GM19438 (cell line): ENCODE measurements at regions not wholly inside any gene's neighbourhood (a gene's known extent, or its start where the extent isn't known, plus 50 kb on each side); places are given as distances from the start of the nearest gene placed in this dataset.
"Not testable (repeated sequence)": the region's sequence is repeated elsewhere in the genome, so short reads cannot be mapped to it uniquely, and the experiment has no call there.

ENCODE experiments used
- ATAC-seq: cut with Tn5 transposase; IDR thresholded peaks from one replicate; pipeline ENCODE4 v1.9.1; 2021; ENCODE audit warnings: low read depth; ENCODE audit not compliant: unreplicated experiment

DNA sequence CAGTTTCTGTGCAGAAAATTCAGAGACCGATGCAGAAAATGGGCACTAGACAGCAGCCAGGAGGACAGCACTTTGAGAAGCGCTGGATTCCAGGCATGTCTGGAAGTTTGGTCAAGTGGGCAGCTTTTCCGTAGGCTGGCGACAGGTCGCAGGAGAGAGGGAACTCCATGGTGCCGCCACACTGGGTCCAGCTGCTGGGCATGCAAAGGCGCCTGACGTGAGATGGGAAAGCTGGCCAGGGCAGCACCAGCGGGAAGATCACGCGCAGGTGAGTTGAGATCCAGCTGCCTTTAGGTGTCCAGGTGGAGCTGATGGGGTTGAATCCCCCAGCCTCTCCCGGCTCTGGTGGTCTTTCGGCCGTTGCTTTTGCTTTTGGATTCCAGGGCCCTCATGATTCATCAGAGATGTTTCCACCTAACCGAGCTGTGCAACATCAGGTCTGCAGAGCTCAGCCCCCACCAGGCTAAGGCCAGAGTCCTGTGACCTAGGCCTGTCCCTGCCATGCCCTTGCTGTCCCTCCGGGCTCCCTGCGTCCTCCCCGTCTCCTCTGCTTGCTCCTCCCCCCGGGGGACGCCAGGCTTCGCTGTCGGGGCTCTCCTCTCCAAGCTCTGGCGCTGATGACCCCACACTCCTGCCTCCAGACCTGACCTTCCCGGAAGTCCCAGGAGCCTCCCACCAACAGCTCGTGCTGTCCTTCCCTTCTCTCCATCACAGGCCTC lies 1001.7 kb downstream of the BRD1 start:
- no peak for ATAC-seq

DNA sequence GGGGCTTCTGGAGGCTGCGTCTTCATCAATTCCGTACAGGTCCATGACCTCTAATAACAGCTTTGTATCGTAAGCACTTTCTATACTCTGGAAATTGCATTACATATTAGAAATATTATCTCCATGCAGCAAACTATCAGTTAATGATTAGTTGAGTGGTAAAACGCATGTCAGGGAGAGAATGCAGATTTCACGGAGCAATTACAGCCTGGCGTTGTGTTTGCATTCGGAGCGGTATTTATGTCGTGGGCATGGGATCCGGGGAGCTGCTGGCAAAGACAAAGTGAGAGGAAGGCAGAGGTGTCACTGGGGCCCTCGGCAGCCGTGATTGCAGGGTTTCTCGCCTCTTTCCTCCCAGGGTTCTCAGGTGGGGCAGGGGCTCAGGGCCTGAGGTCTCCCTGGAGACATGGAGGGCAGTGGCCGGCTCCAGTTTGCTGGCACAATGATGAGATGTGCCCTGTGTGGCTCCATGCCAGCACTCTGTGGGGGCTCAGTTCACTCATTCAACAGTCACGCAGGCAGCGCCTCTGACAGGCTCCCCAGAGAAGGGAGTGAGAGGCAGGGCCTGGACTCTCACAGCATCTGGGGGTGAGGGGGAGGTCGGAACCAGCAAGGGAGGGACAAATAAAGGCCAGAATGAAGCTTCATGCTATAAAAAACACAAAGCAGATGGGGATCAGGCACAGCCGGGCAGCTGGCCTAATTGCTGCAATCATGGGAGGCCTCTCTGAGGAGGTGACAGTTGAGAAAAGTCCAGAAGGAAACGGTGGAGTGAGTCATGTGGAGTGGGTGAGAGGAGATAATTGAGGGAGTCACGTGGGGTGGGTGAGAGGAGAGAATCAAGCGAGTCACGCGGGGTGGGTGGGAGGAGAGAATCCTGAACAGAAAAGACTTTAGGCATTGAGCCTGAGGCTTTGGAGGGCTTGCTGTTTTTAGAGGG lies 1002.7 kb downstream of the BRD1 start:
- no peak for ATAC-seq

- no peak for ATAC-seq
These were observed 1003.7 kb downstream of the BRD1 start for GRCh38 chr22:48823941-48824340.

DNA sequence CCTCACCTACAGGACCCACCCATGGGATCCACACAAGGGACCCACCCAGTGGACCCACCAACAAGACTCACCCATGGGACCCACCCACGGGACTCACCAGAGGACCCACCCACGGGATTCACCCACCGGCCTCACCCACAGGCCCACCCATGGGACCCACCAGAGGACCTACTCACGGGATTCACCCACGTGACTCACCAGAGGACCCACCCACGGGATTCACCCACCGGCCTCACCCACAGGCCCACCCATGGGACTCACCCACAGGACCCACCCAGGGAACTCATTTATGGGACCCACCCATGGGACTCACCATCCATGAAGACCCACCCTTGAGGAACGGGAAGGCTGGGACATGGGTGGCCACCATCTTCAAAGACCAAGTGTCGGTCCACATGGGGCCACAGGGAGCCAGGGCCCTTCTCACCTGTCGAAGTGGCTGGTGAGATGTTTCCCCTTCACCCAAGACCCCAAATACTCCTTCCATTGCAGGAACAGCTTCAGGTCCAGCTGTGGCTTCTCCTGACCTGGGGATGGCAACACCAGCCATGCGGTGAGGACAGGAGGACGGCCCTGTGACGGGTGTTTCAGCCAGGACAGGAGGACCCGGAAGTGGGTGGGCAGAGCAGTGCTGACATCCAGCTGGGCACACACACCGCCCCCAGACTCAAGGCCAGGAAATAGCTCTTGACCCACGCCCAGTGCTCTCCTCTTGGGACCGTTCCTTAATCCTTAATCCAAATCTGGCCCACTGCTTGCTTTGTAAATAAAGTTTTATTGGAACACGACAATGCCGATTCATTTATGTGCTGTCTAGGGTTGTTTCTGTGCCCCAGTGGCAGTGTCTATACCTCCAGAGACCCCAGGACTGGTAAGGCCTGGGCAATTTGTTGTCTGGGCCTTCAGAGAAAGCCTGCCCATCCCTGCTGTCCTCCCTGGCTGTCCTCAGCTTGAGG lies 1005.1 kb downstream of the BRD1 start:
- no peak for ATAC-seq

GRCh38 chr22:48821727-48822126 lies 1005.9 kb downstream of the BRD1 start:
- no peak for ATAC-seq

DNA sequence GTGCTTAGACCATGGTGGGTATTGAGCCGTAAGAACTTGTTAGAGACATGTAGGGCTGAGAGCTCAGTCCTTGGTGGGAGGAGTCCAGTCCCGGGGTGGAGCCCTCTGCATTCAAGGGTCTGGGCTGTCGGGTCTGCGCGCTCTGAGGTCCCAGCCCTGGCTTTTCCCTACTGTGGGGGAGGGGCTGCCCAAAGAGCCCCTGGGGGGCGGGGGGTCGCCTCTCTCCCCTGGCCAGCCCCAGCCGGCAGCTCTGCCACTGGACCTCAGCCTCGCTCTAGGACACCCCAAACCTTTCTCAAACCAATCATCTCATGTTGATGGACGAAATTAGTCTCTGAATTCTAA lies 1006.4 kb downstream of the BRD1 start:
- ATAC-seq = no peak

DNA sequence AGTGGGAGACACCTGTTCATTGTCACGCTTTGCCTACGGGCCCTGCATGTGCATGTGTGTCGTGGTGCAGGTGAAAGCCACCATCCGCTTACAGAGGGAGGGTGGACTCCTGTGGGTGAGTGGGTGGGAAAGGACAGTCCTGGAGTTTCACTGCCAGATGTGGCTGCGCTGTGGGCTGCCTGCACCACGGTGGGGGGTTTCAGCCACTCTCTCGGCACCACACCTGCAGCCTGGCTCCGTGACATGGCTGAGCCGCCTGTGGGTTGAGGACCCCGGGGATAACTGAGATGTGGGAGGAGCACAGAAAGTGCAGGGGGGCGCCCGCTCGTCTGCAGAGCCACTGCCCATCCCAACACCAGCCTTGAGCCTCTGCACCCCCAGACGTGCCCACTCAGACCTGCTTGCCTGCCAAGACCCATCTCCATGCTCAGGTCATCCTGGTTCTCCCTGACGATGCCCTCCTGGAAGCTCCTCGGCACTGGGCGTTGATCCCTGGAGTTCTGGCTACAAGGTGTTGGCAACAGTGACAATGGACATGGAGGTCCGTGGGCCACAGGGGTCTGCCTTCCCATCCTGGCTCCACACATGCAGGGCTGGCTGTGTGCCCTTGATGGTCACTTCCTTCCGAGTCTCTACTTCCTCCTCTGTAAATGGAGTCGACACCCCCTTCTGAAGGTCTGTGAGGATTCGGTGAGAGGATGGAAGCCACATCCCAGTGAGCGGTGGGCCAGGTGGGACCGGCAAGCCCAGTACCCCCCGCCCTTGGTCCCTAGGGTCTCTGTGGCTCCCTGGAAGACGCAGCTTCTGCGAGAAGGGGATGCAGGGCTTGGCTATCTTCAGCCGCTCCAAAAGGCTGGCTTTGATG lies 1007.0 kb downstream of the BRD1 start:
- no peak for ATAC-seq

GRCh38 chr22:48819961-48820360 lies 1007.7 kb downstream of the BRD1 start:
- no peak for ATAC-seq

GRCh38 chr22:48819232-48819631 lies 1008.4 kb downstream of the BRD1 start:
- no peak for ATAC-seq

GRCh38 chr22:48817491-48817890 lies 1010.2 kb downstream of the BRD1 start:
- ATAC-seq = not testable (repeated sequence)

- no peak for ATAC-seq
These were observed 1015.8 kb downstream of the BRD1 start for GRCh38 chr22:48811885-48812284.

- no peak for ATAC-seq
These were observed 1019.4 kb downstream of the BRD1 start for GRCh38 chr22:48808038-48808960.

- no peak for ATAC-seq
These were observed 1020.5 kb downstream of the BRD1 start for GRCh38 chr22:48807155-48807554.

- no peak for ATAC-seq
These were observed 1021.4 kb downstream of the BRD1 start for GRCh38 chr22:48806227-48806781.

GRCh38 chr22:48805516-48805915 lies 1022.2 kb downstream of the BRD1 start:
- no peak for ATAC-seq

GRCh38 chr22:48804811-48805301 lies 1022.8 kb downstream of the BRD1 start:
- no peak for ATAC-seq

DNA sequence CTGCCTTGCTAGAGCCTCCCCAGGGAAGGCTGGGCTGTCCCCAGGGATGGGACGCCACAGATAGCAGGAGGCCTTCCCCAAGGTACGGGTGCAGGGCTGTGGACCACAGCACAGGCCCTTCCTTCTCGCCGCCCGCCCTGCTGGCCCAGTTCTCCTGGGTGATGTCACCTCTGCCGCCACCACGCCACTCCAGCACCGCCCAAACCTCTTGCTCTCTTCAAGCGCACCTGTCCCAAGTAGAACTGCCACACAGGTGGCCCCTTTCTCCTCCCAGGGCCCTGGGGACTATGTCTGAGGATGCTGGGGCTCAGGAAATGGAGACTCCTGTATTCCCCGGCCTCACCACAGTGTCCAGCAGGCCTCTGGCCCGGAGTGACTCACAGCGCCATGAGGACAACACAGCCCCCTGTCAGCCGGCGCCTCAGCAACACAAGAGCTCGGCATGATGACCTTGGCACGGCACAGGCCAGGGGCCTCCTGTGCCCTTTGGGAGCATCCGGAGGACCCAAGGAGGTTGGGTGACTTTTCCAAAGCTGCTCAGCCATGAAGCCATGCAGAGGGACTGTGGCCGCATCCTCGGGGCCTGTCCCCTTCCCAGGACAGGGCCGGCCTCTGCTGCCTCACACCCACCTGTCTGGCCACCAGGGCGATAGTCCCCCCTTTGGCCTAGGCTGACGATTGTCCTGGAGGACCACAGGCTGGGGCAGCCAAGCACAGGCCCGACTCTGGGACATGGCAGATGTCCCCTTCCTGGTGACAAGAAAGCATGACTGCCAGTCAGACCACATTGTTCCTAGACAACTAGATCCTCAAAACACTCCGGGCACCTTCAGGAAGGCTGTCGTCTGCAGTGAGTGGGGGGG lies 1023.5 kb downstream of the BRD1 start:
- no peak for ATAC-seq
